Urothelium cell line (cell line): ENCODE measurements at regions not wholly inside any gene's neighbourhood (a gene's known extent, or its start where the extent isn't known, plus 50 kb on each side); places are given as distances from the start of the nearest gene placed in this dataset.
"Not testable (repeated sequence)": the region's sequence is repeated elsewhere in the genome, so short reads cannot be mapped to it uniquely, and the experiment has no call there.

Experiments
- DNase-seq: peaks from one replicate; pipeline ENCODE4 v3.0.0; 2011; ENCODE audit warnings: low spot score, mixed read lengths
- FAIRE-seq: peaks from 2 replicates; lab custom pipeline; 2011; peaks lifted over from hg19 to GRCh38; lab: Jason Lieb, UNC

DNA sequence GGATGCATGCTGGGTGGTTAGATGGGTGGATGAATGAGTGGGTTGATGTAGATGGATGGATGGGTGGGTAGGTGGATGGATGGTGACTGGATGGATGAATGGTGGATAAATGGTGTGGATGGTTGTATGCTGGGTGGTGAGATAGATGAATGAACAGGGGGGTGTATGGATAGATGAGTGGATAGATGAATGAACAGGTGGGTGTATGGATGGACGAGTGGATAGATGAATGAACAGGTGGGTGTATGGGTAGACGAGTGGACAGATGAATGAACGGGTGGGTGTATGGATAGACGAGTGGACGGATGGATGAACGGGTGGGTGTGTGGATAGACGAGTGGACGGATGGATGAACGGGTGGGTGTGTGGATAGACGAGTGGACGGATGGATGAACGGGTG, 108.2 kb downstream of the NPIPB11 start:
- DNase-seq: not testable (repeated sequence)
- FAIRE-seq: peak; percentile 90

DNA sequence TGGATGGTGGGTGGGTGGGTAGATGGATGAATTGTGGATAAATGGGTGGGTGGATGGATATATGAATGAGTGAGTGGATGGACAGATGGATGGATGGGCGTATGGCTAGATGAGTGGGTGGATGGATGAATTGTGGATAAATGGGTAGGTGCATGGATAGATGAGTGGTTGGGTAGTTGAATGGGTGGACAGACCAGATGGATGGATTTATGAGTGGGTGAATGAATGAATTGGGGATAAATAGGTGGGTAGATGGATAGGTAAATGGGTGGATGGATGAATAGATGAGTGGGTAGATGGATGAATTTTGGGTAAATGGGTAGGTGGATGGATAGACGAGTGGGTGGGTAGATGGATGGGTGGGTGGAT, 108.7 kb downstream of the NPIPB11 start:
- not testable (repeated sequence) for FAIRE-seq

DNA sequence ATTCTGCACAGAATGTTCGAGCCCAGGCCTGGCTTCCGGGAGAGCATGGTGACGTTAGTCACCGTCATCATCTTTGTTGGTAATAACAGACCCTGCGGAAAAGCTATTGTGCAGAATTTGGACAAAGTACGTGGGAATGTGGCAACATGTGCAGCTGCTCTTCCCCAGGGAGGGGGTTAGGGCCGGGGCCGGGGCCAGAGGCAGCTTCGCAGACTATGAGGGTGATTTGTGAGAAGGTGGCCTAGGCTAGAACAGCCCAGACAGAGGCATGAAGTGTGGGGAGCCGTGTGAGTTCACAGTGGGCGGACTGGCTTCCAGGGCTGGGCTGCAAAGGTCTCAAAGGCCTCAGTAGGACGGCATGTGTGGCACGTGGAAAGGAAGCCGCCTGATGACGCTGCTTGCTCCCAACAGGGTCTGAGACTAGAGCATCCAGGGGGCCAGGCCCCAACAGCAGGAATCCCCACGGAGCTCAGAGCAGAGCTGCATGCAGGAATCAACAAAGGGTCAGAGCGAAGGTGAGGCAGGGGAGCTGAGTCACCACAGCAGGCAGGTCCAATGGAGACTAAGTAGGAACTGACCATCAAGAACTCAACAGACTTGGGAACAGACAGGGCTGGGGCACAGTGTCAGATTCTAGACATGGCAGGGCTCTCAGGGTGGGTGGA, 109.2 kb downstream of the NPIPB11 start:
- FAIRE-seq: peak; percentile 63
- not testable (repeated sequence) for DNase-seq

More for the DNA sequence above, 108.7 kb downstream of the NPIPB11 start:
- not testable (repeated sequence) for DNase-seq

DNA sequence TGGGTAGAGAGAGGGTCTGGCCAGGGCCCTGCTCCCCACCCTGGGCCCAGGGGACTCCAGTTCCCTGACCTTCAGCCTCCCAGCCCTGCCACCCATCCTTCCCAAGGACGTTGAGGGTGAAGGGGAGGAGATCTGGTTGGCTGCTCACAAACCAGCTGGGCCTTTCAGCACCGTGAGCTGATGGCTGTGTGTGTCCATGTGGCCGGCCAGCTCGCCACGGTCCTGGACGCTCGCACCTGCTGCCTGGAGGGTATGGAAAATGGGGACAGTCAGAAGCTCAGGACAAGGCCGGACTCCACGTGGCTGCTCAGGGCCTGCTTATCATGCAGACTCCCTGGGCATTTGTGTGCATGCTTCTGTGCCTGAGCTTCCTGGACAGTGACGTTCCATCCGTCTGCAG, 110.3 kb downstream of the NPIPB11 start:
- not testable (repeated sequence) for DNase-seq, FAIRE-seq

DNA sequence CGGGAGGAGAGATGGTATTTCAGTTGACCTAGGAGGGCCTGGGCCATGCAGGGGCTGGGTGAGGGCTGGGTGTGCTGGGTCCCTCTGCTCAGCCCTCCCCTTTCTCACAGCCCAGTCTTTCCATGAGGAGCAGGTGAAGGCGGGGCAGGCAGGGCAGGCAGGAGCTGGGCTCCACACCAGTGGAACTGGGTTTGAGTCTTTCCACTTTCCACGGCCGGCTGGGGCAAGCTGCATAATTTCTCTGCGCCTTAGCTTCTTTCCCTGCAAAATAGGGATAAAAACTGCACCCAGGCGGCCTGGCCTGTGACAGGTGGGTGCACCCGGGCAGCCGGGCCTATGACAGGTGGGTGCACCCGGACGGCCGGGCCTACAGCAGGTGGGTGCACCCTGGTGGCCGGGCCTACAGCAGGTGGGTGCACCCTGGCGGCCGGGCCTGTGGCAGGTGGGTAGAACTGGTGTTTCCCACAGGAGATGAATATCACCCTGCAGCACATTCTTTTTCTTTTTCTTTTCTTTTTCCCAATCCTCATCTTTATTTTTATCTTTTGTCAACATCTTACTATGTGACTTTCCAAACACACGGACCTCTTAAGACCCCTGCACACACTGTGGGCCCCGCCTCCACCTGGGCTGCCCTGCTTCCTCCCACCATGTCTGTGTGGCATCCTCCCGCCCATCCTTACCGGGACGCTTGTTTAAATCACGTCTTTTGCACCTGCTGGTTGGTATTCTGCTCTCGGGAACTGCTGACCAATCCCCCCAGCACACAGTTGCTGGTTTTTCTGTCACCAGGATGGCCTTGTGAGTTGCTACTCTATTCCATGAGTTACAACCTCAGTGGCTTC, 111.3 kb downstream of the NPIPB11 start:
- not testable (repeated sequence) for DNase-seq, FAIRE-seq

DNA sequence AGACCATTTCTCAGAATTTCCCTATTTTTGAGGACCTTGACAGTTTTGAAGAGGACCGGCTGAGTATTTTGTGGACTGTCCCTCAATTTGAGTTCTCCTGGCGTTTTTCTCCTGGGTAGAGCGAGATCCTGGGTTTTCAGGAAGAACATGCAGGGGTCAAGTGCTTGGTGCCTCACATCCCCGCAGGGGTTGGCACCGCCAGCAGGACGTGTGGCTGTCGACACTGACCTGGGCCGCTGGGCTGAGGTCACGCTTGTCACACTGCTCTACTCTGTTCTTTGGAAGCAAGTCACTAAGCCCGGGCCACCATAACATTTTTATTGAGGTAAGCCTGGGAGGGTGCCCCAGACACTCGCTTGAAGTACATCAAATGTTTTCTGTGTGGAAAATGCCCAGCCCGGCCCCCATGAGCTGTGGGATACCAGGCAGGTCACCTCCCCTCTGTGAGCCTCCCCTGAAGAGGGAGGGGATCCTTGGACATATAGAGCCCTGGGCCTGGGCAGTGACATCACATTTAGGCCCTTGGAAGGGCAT, 112.0 kb downstream of the NPIPB11 start:
- not testable (repeated sequence) for FAIRE-seq, DNase-seq

DNA sequence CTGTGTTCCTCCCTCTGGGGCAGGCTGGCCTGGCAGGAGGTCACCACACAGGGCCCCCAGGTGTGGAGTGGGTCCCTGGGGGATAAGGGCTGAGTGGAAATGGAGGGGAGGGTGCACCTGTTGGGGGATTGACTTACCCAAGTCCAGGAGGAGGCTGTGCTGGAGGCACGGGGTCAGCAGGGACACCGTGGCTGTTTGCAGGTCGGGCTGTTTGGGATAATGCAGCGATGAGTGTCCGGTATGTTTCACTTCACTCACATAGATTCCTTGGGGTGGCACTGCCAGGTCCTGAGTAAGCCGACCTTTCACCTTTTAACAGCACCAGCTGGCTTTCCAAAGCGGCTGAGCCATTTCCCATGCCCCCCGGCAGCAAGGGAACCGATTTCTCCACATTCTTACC, 113.0 kb downstream of the NPIPB11 start:
- not testable (repeated sequence) for FAIRE-seq, DNase-seq

DNA sequence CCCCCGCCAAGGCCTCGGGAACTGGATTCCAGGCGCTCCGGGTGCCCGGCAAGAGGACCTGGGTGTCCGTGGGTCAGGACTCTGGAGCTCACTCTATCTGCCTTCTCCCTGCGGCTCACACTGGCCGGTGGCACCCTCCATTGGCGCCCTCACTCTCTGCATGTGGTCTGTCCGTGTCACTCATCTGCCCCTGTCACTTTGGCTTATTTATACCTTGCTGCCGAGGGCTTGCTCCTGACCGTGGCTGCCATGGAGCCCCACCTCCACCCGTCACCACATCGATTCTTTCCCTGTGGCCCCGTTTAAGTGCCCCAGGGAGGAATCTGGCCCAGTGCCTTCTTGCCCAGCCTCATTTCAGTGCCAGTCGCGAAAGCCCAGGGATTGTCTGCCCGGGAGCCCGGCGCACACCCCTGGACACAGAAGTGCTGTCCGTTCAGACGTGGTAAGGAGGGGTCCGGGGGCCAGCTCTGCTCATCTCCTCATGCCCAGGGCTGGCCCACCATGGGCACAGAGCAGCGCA, 113.5 kb downstream of the NPIPB11 start:
- FAIRE-seq, DNase-seq: not testable (repeated sequence)

DNA sequence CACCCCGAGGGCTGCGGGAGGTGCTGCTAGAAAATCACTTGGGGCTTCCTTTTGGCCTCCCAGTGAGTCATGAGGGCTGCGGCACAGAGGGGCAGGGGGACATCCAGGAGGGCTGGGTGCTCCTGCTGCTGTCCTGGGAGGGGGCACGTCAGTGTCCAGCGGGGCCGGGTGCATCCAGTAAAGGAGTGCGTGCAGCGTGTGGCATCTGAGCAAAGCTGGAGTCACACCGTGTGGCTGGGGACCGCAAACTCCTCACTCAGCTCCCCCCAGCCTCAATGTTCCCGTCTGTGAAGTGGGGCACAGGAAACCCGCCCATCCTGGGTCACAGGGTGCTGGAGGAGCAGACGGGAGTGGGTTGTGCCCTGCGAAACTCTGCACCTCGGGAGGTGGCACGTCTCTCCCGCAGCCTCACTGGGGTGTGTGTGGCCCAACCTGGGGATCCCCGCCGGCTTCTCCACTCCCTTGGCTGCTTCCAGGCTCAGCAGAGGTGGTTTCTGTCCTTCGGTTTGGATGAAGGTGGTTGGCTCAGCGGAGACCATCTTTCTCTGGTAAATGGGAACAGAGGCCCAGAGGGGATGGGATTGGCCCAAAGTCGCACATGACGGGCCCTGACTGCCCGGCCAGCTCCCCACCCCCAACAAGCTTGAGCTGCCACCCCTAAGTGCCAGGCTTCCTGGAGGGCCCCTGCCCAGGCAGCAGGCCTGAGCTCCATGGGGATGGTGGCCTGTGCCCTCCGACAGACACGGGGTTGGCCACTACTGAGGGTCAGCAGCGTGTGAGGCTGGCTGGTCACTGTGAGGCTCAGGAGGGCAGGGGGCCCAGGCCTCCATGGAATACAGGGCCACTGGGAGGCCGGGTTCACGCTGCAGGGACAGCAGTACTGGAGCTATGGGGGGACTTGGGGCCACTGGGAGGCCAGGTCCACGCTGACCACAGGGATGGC, 114.9 kb downstream of the NPIPB11 start:
- DNase-seq: not testable (repeated sequence)

DNA sequence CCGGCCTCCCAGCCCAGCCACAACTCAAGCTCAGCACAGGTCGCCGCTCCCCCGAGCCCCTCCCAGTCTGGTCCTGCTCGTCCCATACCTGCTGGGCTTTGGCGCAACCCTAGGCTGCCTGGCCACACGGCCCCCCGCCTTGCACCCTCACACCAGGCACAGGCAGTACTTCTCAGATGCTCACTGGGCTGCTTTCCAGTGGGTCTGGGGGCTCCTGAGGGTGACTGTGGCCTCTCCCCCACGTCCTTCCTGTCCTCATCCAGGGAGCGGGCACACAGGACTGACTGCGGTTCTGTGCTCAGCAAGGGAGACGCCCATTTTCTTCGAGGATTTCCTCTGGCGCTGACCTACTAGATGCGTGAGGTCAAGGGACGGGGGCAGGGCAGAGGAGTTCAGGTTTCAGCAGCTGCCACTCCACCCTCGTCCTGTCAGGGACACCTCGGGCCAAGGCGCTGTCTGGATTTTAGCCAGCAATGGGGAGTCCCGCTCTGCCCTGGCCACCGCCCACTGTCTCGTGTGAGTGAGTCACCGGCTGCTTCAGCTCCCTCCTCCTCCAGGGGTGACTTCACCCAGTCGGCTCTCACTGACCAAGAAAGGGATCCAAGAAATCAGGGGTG, 115.8 kb downstream of the NPIPB11 start:
- FAIRE-seq (peak; percentile 5), DNase-seq (peak; percentile 86)

More for the DNA sequence above, 114.9 kb downstream of the NPIPB11 start:
- FAIRE-seq: not testable (repeated sequence)

DNA sequence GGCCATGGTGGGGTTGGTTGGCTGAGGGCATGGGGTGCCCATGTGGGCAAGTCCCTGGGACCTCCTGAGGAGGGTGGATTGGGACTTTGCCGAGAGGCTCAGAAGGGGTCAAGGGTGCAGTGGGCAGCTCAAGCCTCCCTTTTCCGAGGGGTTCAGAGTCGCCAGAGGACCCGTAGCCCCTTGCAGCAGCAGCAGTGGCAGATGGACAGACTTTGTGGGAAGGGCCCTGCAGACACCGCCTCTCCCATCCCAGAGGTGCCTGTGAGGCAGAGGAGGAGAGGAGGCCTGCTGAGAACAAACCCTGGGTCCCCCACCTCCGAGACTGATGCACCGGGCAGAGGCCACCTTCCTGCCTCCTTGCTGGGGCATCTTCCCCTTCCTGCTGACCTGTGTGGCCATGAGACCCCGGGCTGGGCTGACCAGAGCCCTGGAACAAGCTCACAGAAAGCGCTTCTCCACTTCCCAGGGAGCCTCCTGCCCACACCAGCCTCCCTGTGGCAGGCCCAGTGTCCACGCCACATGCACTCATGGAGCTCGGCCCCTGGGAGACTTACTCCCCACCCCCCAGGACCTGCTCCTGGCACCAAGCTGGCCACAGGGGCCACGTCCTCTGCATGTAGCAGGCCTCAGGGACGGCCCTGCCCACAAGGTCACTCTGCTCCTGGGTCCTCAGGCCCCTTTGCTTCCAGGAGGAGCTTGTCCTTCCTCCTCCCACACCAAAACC, 116.8 kb downstream of the NPIPB11 start:
- FAIRE-seq, DNase-seq: not testable (repeated sequence)

DNA sequence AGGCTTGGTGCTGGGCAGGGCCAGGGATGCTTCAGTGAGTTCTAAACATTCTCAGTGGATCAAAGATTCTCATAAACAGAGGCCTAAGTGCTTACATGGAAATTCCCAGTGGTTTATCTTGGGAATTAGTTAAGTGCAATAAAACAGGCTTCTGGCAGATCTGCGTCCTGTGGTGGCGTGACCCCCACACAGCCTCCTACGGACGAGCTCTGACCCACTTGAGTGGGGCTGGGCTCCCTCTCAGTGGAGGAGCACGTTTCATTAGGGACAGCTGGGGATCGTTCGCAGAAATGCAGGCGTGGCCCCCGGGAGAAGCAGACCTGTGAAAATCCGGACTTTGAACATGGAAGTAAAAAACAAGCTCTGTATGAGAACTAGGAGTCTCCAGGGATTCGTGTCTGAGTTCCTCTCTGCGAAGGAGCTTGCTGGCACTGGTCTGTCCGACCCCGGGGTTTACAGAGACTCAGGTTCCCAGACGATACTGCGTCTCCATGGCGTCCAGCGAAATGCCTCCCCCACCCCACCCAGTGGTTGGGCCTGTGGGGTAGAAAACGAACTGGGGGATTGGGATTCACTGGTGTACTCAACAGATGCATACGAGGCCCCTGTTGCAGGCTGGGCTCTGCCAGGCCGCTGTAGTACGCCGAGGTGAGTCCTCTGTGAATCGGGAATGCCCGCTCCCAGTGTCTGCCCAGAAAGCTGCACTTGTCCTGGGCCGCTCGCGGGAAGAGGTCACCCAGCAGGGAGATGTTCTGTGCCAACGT, 117.6 kb downstream of the NPIPB11 start:
- FAIRE-seq, DNase-seq: not testable (repeated sequence)

DNA sequence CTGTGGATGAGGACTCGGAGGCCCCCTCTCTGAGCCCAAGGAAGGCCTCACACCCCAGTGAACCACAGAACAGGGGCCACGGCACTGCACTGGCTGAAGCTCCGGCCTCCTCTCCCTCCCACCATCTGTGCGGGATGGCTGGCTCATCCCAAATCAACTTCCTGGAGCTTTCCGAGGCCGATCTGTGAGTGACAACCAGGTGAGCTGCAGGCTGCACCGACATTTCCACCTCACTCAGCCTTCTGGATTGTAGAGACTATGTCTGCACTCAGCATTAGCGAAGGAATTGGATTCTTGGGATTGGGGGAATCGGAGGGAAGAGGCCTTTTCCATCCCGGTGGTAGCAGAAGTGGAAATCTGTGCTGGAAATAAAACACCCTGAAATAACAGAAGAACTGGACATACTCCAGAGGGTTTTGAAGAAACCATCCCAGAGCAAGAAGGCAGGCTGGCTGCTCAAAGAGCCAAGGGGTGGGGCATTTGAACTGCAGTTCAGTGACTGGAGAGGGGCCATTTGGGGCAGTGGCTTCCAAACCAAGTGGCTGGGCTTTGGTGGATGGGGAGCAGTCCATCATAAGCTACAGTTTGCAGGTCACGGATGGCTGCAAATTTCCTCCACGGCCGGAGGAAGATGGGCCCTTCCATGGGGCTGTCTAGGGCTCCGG, 118.5 kb downstream of the NPIPB11 start:
- FAIRE-seq, DNase-seq: not testable (repeated sequence)

DNA sequence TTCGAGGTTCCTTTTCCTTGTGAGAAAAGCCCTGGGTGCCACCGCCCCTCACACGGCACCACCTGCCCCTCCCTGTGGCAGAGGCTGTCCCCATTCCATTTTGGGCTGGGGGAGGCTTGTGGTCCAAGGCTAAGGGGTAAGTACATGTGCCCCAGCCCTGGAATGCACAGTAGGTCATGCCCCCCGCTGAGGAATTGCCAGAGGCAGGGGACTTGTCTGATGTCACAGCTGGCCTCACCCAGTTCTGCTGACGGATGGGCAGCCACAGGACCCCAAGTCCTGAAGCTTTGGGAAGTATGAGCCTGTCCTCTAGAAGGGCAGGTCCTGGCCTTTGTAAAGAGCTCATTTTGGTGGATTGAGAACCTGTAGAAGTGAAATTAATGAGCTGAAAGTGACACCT, 119.3 kb downstream of the NPIPB11 start:
- DNase-seq, FAIRE-seq: not testable (repeated sequence)

DNA sequence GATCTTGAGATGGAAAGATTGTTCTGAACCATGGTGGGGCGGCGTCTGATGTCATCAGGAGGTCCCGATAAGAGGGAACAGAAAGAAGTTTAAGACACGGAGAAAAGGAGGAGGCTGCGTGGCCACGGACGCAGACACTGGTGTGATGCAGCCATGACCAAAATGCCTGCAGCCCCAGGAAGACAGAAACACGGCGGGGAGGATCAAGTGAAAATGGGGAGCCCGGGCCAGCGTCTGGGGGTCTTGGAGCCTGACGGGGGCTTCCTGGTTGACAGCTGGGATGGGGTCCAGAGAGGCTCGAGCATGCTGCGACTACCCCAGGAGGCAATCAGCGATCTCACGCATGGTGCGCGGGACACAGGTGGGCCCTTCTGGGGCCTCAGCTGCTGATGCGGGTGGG, 119.7 kb downstream of the NPIPB11 start:
- not testable (repeated sequence) for DNase-seq, FAIRE-seq

DNA sequence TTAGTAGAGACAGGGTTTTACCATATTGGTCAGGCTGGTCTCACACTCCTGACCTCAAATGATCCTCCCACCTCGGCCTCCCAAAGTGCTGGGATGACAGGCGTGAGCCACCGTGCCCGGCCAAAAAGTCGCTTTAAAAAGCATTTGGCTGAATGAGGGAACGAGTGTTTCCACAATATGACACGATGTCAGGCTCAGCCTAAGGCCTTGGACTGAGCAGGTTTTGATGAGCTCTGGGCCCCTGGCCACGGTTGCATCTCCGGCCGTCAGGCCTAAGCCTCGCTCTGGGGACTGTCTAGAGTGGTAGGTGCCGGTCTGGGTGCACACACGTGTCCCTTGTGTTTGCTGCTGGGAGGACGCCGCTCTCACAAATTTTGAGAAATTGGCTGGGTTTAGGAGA, 120.3 kb downstream of the NPIPB11 start:
- FAIRE-seq, DNase-seq: not testable (repeated sequence)

DNA sequence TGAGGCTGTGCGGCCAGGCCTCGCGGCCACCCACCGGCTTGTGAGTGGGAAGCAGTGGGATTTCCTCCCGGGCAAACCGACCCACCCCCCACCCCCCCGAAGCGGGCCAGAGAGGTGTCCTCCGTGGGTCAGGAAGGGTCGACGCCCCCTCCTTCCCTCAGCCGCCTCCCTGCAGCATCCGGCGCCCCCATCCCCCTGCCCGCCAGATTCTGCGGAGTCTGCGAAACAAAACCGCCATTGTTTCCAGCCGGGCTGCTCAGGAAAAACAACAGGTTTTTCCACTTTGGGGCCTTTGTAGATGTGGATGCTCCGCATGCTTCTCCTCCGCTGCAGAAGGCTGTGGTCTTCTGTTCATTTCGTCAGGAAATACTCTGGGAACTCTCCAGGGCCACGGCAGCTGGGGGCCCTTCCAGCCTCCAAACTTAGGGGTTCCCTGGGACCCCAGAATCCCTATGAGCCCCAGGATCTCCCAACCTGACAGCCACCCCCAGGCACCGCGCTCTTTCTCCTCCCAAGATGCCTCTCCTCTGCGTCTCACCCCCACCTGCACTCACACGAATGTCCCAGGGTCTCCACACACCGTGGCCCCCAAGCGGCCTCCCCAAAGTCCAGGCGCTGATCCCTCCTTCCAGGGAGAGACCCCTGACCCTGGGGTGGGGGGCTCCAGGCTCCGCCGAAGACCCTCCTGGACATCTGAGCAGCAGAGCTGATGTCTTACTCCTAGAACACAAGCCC, 121.2 kb downstream of the NPIPB11 start:
- DNase-seq, FAIRE-seq: not testable (repeated sequence)
